IMR-90 (cell line): ENCODE measurements at regions not wholly inside any gene's neighbourhood (a gene's known extent, or its start where the extent isn't known, plus 50 kb on each side); places are given as distances from the start of the nearest gene placed in this dataset.

Experiments
- ATAC-seq: fragments of 200-7000 bp; cut with Tn5 transposase; 2 replicates; pipeline ENCODE4 v1.9.1; 2020; ENCODE audit warnings: low read depth, mild to moderate bottlenecking, moderate library complexity
- BruUV-seq: library from RNA; stranded (reverse); fragments of 400-500 nt; replicated peaks from 2 replicates; lab custom pipeline; 2021; lab: Mats Ljungman, UMichigan
- CTCF ChIA-PET: fragments of 300-600 bp; formaldehyde crosslinking; extraction: SDS; loops from one replicate; lab custom pipeline; 2021; ENCODE audit warnings: antibody characterized with exemption; lab: Yijun Ruan, JAX
- POLR2A ChIA-PET: fragments of 300-600 bp; sonication (Branson Sonifier 250); formaldehyde crosslinking; loops from one replicate; lab custom pipeline; 2022; ENCODE audit warnings: antibody characterized with exemption; ENCODE audit not compliant: unreplicated experiment; lab: Charles Lee
- DNase-seq: peaks from one replicate; pipeline ENCODE4 v3.0.0; 2013
- H2AFZ ChIP-seq: replicated peaks from 2 replicates; pipeline ENCODE3; 2013; ENCODE audit warnings: low read length, mild to moderate bottlenecking; ENCODE audit not compliant: poor library complexity
- H2AK5ac ChIP-seq: 2 replicates; pipeline ENCODE4 v1.6.1; 2013; ENCODE audit warnings: low read depth, low read length, inconsistent platforms
- H2AK9ac ChIP-seq: replicated peaks from 2 replicates; pipeline ENCODE3; 2013; ENCODE audit warnings: mild to moderate bottlenecking, low read depth, low read length, moderate library complexity; ENCODE audit not compliant: poor library complexity
- H2BK120ac ChIP-seq: 2 replicates; pipeline ENCODE4 v1.6.1; 2013; ENCODE audit warnings: low read depth, low read length, inconsistent platforms
- H2BK15ac ChIP-seq: 3 replicates; pipeline ENCODE4 v1.6.1; 2013; ENCODE audit warnings: low read depth, low read length, inconsistent platforms
- H2BK20ac ChIP-seq: 2 replicates; pipeline ENCODE4 v1.6.1; 2013; ENCODE audit warnings: low read depth, mild to moderate bottlenecking, inconsistent platforms, low read length, moderate library complexity
- H2BK5ac ChIP-seq: 2 replicates; pipeline ENCODE4 v1.6.1; 2013; ENCODE audit warnings: mild to moderate bottlenecking, low read depth, low read length, inconsistent platforms; ENCODE audit not compliant: poor library complexity, severe bottlenecking
- H3K14ac ChIP-seq: replicated peaks from 2 replicates; pipeline ENCODE4 v1.6.1; 2013; ENCODE audit warnings: low read depth, low read length, inconsistent platforms
- H3K18ac ChIP-seq: 2 replicates; pipeline ENCODE4 v1.6.1; 2013; ENCODE audit warnings: low read depth, low read length, control low read depth
- H3K23ac ChIP-seq: 2 replicates; pipeline ENCODE4 v1.6.1; 2013; ENCODE audit warnings: low read depth, low read length, inconsistent platforms
- H3K27ac ChIP-seq: 2 replicates; pipeline ENCODE4 v1.5.1; 2013; ENCODE audit warnings: mild to moderate bottlenecking, control low read depth, low read length; ENCODE audit not compliant: insufficient read depth
- H3K27me3 ChIP-seq: 2 replicates; pipeline ENCODE4 v1.6.1; 2013; ENCODE audit warnings: low read length; ENCODE audit not compliant: control insufficient read depth, insufficient read depth
- H3K36me3 ChIP-seq: 2 replicates; pipeline ENCODE4 v1.6.1; 2013; ENCODE audit warnings: low read length, mixed read lengths; ENCODE audit not compliant: control insufficient read depth, insufficient read depth
- H3K4ac ChIP-seq: 2 replicates; pipeline ENCODE4 v1.6.1; 2013; ENCODE audit warnings: low read depth, low read length, inconsistent platforms
- H3K4me1 ChIP-seq: 2 replicates; pipeline ENCODE4 v1.6.1; 2013; ENCODE audit warnings: low read length, mixed read lengths; ENCODE audit not compliant: control insufficient read depth, insufficient read depth
- H3K4me2 ChIP-seq: 2 replicates; pipeline ENCODE4 v1.6.1; 2013; ENCODE audit warnings: low read depth, mild to moderate bottlenecking, control low read depth, low read length, moderate library complexity
- H3K4me3 ChIP-seq: 2 replicates; pipeline ENCODE4 v1.5.1; 2013; ENCODE audit warnings: low read depth, mild to moderate bottlenecking, control low read depth, low read length, moderate library complexity; ENCODE audit not compliant: insufficient read depth
- H3K56ac ChIP-seq: 2 replicates; pipeline ENCODE4 v1.6.1; 2013; ENCODE audit warnings: low read length, inconsistent platforms; ENCODE audit not compliant: insufficient read depth; ENCODE audit errors: extremely low read depth
- H3K79me1 ChIP-seq, 2 experiments: 2 replicates each; pipeline ENCODE4 v1.6.1; 2013; ENCODE audit warnings: low read length in 2 of 2, inconsistent platforms in 1 of 2, low read depth in 1 of 2
- H3K9ac ChIP-seq: 2 replicates; pipeline ENCODE4 v1.6.1; 2013; ENCODE audit warnings: low read depth, low read length, control low read depth
- H3K9me1 ChIP-seq: 2 replicates; pipeline ENCODE4 v1.6.1; 2013; ENCODE audit warnings: low read length, inconsistent platforms; ENCODE audit not compliant: insufficient read depth
- H3K9me3 ChIP-seq: 2 replicates; pipeline ENCODE4 v1.6.1; 2013; ENCODE audit warnings: low read length; ENCODE audit not compliant: control insufficient read depth, insufficient read depth
- H4K20me1 ChIP-seq: 2 replicates; pipeline ENCODE4 v1.6.1; 2013; ENCODE audit warnings: low read length, inconsistent platforms; ENCODE audit not compliant: insufficient read depth
- H4K5ac ChIP-seq: 2 replicates; pipeline ENCODE4 v1.6.1; 2013; ENCODE audit warnings: mild to moderate bottlenecking, low read depth, low read length, control low read depth
- H4K8ac ChIP-seq, 2 experiments: 2 replicates each; pipeline ENCODE4 v1.6.1; 2013; ENCODE audit warnings: low read depth in 2 of 2, low read length in 2 of 2, control low read depth in 1 of 2, inconsistent platforms in 1 of 2
- H4K91ac ChIP-seq: 2 replicates; pipeline ENCODE4 v1.6.1; 2013; ENCODE audit warnings: low read depth, low read length, inconsistent platforms; ENCODE audit not compliant: insufficient read depth
- BHLHE40 ChIP-seq: fragments of 150-350 bp; IDR thresholded peaks from 2 replicates; pipeline ENCODE4 v1.6.1; 2016; ENCODE audit warnings: mild to moderate bottlenecking, low read depth, low read length
- CHD1 ChIP-seq: IDR thresholded peaks from 2 replicates; pipeline ENCODE4 v1.6.1; 2012; ENCODE audit warnings: low read depth, low read length, improper control_type of control experiment
- CTCF ChIP-seq: conservative IDR thresholded peaks from 2 replicates; pipeline ENCODE4 v1.5.1; 2012; ENCODE audit warnings: mild to moderate bottlenecking, low read depth, low read length, improper control_type of control experiment
- MXI1 ChIP-seq: IDR thresholded peaks from 2 replicates; pipeline ENCODE4 v1.6.1; 2012; ENCODE audit warnings: low read depth, mild to moderate bottlenecking, low read length, moderate library complexity, borderline replicate concordance
- POLR2A ChIP-seq: IDR thresholded peaks from 2 replicates; pipeline ENCODE4 v1.6.1; 2012; ENCODE audit warnings: mild to moderate bottlenecking, low read depth, low read length
- WGBS, 2 experiments: methylation state at CpG; one replicate each; pipeline versions ENCODE4 v1.1.5 to v1.1.7; 2013; ENCODE audit warnings: missing lambda C conversion rate in 2 of 2; ENCODE audit not compliant: insufficient read length in 1 of 2; ENCODE audit errors: extremely low coverage in 2 of 2; 5-methylcytosine and 5-hydroxymethylcytosine counted together
- dilution Hi-C: fragments of 300-500 bp; cut with HindIII; formaldehyde crosslinking; loops from one replicate; pipeline ENCODE4 v1.14.3; 2018; ENCODE audit warnings: low sequenced_read_pairs; ENCODE audit not compliant: unreplicated experiment
- in situ Hi-C: fragments of 300-500 bp; cut with MboI; formaldehyde crosslinking; loops from 3 replicates; pipeline ENCODE4 v1.14.3; 2019; ENCODE audit warnings: low sequenced_read_pairs, inconsistent platforms, mixed read lengths
- intact Hi-C: fragments of 100-400 bp; cut with micrococcal nuclease; formaldehyde crosslinking; loops from 2 replicates; pipeline ENCODE4 v1.10.0; 2022

DNA sequence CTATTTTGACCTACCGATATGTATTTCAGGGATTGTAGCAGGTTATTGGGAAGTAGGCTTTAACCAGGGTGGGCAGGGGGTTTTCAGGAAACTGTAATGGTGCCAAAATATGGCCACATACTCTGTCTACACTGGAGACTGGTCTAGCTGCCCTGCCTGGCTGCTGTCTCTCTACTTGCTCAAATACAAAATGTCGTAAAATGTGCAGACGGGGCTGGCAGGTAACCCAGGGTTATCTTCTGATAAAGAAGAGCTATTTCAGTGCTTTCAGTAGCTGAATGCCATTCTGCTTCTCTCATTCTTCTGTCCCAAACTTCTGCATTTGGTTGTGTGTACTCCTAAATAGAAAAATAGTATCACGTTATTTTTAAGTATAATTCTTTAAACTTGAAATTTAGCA lies 616.2 kb downstream of the EPM2A start:
- Histone ChIP-seq H3K27me3 (no peaks in the 10 kb centered on the region; the same call in 1 of the 2 replicates), H2AK9ac (no peak overlapping the region), H3K18ac (no peak overlapping the region), H3K4ac (no peak overlapping the region), H3K36me3 (no peaks in the 10 kb centered on the region), H2AK5ac (no peak overlapping the region), H2BK5ac (no peak overlapping the region), H4K91ac (no peak overlapping the region), H3K9me1 (no peaks in the 10 kb centered on the region), H4K5ac (no peak overlapping the region), H3K9me3 (peaks cover 2% of the 10 kb centered on the region; the same call in 1 of the 2 replicates), H2AFZ (no peak overlapping the region), H3K27ac (no peak overlapping the region), H2BK20ac (no peak overlapping the region), H3K4me1 (no peaks in the 10 kb centered on the region), H2BK15ac (no peak overlapping the region), H4K20me1 (no peaks in the 10 kb centered on the region), H3K14ac (no peak overlapping the region), H3K23ac (no peak overlapping the region), H3K9ac (no peak overlapping the region), H3K79me1 (no peaks in the 10 kb centered on the region), H2BK120ac (no peak overlapping the region), H3K56ac (no peak overlapping the region), H4K8ac (no peak overlapping the region), H3K4me3 (no peak overlapping the region), H3K4me2 (no peak overlapping the region)
- TF ChIP-seq CTCF: no peak
- no peak for TF ChIP-seq POLR2A
- no peak for TF ChIP-seq MXI1
- no peak for TF ChIP-seq BHLHE40
- no peak for TF ChIP-seq CHD1
- BruUV-seq: no TSS peak
- DNase-seq (no peak), ATAC-seq (no peak)
- intact Hi-C loops: no loop called here
- in situ Hi-C loops: no loop called here
- dilution Hi-C loops: no loop called here
- ChIA-PET POLR2A (no interaction called here), CTCF (interaction anchor here (1.8 kb wide), 1 partner anchor 9 kb away, joined by 5 read pairs; no protein-coding TSS in a partner anchor)
- no CpG with 5 or more reads among the region's 4 CpGs for WGBS, 2 experiments
